HUES64 (cell line): ENCODE measurements at regions not wholly inside any gene's neighbourhood (a gene's known extent, or its start where the extent isn't known, plus 50 kb on each side); places are given as distances from the start of the nearest gene placed in this dataset.
"Not testable (repeated sequence)": the region's sequence is repeated elsewhere in the genome, so short reads cannot be mapped to it uniquely, and the experiment has no call there.

Source experiments
- H3K27ac ChIP-seq: 2 replicates; pipeline ENCODE4 v1.7.0; 2013; ENCODE audit warnings: low read depth, low read length, inconsistent platforms
- H3K27me3 ChIP-seq: 2 replicates; pipeline ENCODE4 v1.6.1; 2013; ENCODE audit warnings: mild to moderate bottlenecking, low read length; ENCODE audit not compliant: insufficient read depth
- H3K36me3 ChIP-seq: 2 replicates; pipeline ENCODE4 v1.6.1; 2013; ENCODE audit warnings: mild to moderate bottlenecking, low read length; ENCODE audit not compliant: insufficient read depth
- H3K4me1 ChIP-seq: 2 replicates; pipeline ENCODE4 v1.6.1; 2013; ENCODE audit warnings: mild to moderate bottlenecking, low read length, moderate library complexity; ENCODE audit not compliant: insufficient read depth
- H3K4me3 ChIP-seq: 2 replicates; pipeline ENCODE4 v1.5.1; 2013; ENCODE audit warnings: mild to moderate bottlenecking, low read length, moderate library complexity
- H3K9ac ChIP-seq: 2 replicates; pipeline ENCODE4 v1.6.1; 2013; ENCODE audit warnings: mild to moderate bottlenecking, low read depth, low read length
- H3K9me3 ChIP-seq: 2 replicates; pipeline ENCODE4 v1.6.1; 2013; ENCODE audit warnings: low read depth, low read length; ENCODE audit not compliant: insufficient read depth
- WGBS: fragments of 150-250, 120-280 bp; methylation state at CpG from one replicate; pipeline ENCODE4 v1.1.7; 2013; ENCODE audit warnings: missing lambda C conversion rate; 5-methylcytosine and 5-hydroxymethylcytosine counted together

DNA sequence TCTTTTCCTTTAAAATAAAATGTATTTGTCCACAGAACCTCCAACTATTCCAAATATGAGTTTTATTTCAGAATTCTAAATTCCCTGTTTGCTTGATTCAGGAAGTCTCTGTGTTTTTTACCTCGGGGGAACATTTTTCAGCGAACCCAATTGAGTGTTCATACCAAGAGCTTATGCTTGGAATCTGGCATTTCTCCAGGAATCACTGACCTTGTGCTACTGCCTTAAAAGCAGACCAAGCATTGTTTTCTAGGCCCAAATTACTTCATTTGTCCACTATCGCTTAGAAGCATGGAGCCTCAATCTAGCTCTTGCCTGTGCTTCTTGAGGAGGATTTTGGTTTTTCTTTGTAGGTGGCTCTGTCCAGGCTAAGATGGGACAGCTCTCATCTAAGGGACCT lies 59.4 kb downstream of the EBLN1 start:
- Histone ChIP-seq H3K9me3 (no peaks in the 10 kb centered on the region), H3K27ac (no peak overlapping the region), H3K27me3 (no peaks in the 10 kb centered on the region), H3K4me1 (peaks cover 15% of the 10 kb centered on the region; the same call in 1 of the 2 replicates), H3K9ac (no peak overlapping the region), H3K4me3 (no peak overlapping the region), H3K36me3 (no peaks in the 10 kb centered on the region)
- 92% methylated on average over 3 of the region's 3 CpGs for WGBS

DNA sequence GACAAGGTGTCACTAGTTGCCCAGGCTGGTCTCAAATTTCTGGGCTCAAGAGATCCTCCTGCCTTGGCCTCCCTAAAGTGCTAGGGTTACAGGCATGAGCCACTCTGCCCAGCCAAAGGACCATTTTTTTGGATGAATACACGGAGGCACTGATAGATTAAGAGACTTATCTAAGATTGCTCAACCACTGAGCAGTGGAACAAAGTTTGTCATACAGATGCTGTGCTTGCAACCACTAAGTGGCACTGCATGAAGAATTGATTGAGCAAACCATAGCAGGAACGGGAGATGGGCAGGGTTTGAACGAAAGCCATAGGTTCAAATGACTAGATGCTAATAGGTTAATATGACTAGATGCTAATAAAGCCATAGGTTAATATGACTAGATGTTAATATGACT lies 61.1 kb downstream of the EBLN1 start:
- H3K27me3 ChIP-seq: no peaks in the 10 kb centered on the region
- no peak overlapping the region for H3K9ac ChIP-seq
- no peak overlapping the region for H3K27ac ChIP-seq
- WGBS: 92% methylated on average over 3 of the region's 3 CpGs
- H3K9me3 ChIP-seq: no peaks in the 10 kb centered on the region
- no peak overlapping the region for H3K4me3 ChIP-seq
- H3K4me1 ChIP-seq: peaks cover 15% of the 10 kb centered on the region; the same call in 1 of the 2 replicates
- H3K36me3 ChIP-seq: no peaks in the 10 kb centered on the region

DNA sequence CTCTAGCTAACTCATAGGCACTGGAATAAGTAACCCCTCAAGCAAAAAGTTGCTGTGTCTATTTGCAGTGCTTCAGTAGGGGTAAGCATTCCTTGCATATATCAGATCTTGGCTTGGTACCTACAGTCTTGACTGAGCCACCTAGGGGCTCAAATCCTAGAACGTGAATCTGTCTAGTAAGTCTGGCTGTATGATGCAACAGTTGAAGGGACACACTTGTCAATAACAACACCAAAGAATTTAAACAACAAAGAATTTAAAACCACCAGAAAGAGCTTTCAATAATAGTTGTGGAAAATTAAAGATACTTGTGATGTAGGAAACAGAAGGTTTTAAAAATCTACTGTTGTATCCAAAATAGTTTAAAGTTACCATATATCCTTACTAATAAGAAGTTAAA lies 65.4 kb downstream of the EBLN1 start:
- no peaks in the 10 kb centered on the region for H3K27me3 ChIP-seq
- H3K4me3 ChIP-seq: no peak overlapping the region
- no peaks in the 10 kb centered on the region for H3K9me3 ChIP-seq
- no peak overlapping the region for H3K9ac ChIP-seq
- no peaks in the 10 kb centered on the region for H3K4me1 ChIP-seq
- H3K27ac ChIP-seq: no peak overlapping the region
- WGBS: 92% methylated on average over 1 of the region's 1 CpG
- no peaks in the 10 kb centered on the region for H3K36me3 ChIP-seq

DNA sequence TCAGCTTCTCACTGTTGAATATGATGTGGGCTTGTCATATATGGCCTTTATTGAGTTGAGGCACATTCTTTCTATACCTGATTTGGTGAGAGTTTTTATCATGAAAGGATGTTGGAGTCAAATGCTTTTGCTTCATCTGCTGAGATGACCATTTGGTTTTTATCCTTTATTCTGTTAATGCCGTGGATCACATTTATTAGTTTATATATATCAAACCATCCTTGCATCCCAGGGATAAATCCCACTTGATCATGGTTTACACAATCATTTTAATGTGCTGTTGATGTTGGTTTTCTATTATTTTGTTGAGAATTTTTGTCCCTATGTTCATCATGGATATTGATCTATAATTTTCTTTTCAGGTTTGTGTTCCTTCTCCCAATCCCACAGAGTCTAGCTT lies 67.0 kb downstream of the EBLN1 start:
- no peak overlapping the region for H3K9ac ChIP-seq
- H3K27ac ChIP-seq: no peak overlapping the region
- peaks cover 1% of the 10 kb centered on the region for H3K9me3 ChIP-seq
- H3K36me3 ChIP-seq: no peaks in the 10 kb centered on the region
- no peaks in the 10 kb centered on the region for H3K27me3 ChIP-seq
- no peaks in the 10 kb centered on the region for H3K4me1 ChIP-seq
- no CpG with 5 or more reads among the region's 1 CpG for WGBS
- no peak overlapping the region for H3K4me3 ChIP-seq

DNA sequence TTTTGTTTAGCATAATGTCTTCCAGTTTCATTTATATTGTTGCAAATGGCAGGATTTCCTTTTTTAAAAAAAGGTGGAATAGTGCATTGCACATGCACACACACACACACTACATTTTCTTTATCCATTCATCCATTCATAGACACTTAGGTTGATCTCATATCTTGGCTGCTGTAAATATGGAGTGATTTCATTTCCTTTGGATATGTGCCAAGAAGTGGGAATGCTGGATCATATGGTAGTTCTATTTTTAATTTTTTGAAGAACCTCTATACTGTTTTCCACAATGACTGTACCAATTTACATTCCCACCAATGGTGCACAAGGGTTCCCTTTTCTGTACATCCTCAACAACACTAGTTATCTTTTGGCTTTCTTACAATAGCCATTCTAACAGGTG lies 68.9 kb downstream of the EBLN1 start:
- peaks cover 5% of the 10 kb centered on the region for H3K9me3 ChIP-seq
- H3K27ac ChIP-seq: no peak overlapping the region
- no peaks in the 10 kb centered on the region for H3K27me3 ChIP-seq
- no peaks in the 10 kb centered on the region for H3K36me3 ChIP-seq
- no peak overlapping the region for H3K9ac ChIP-seq
- H3K4me3 ChIP-seq: no peak overlapping the region
- H3K4me1 ChIP-seq: no peaks in the 10 kb centered on the region

DNA sequence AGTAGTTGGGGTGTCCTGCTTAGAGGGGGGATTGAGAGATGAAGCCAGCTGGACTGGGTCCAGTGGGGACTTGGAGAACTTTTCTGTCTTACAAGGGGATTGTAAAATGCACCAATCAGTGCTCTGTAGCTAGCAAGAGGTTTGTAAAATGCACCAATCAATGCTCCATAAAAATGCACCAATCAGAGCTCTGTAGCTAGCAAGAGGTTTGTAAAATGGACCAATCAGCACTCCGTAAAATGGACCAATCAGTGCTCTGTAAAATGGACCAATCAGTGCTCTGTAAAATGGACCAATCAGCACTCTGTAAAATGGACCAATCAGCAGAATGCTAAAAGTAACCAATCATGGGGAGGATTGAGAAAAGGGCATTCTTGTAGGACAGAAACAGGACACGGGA lies 71.9 kb downstream of the EBLN1 start:
- not testable (repeated sequence) for H3K27ac ChIP-seq, H3K36me3 ChIP-seq, H3K9me3 ChIP-seq, H3K4me3 ChIP-seq, H3K4me1 ChIP-seq, H3K9ac ChIP-seq, H3K27me3 ChIP-seq
- 94% methylated on average over 2 of the region's 2 CpGs for WGBS

GRCh38 chr10:22137542-22137941 lies 80.3 kb downstream of the EBLN1 start:
- H3K36me3 ChIP-seq: no peaks in the 10 kb centered on the region
- H3K9me3 ChIP-seq: no peaks in the 10 kb centered on the region
- H3K27ac ChIP-seq: no peak overlapping the region
- H3K27me3 ChIP-seq: no peaks in the 10 kb centered on the region
- no peaks in the 10 kb centered on the region for H3K4me1 ChIP-seq
- no peak overlapping the region for H3K4me3 ChIP-seq
- no peak overlapping the region for H3K9ac ChIP-seq
- WGBS: 91% methylated on average over 2 of the region's 2 CpGs

- 97% methylated on average over 9 of the region's 9 CpGs for WGBS
- H3K27ac ChIP-seq: no peak overlapping the region
These were observed 82.2 kb downstream of the EBLN1 start for GRCh38 chr10:22135591-22135990.

GRCh38 chr10:22133749-22134624 lies 83.8 kb downstream of the EBLN1 start:
- Histone ChIP-seq H3K4me3 (no peak overlapping the region), H3K9me3 (no peaks in the 10 kb centered on the region), H3K27me3 (no peaks in the 10 kb centered on the region), H3K4me1 (no peaks in the 10 kb centered on the region), H3K9ac (no peak overlapping the region), H3K27ac (no peak overlapping the region), H3K36me3 (no peaks in the 10 kb centered on the region)
- WGBS: 81% methylated on average over 11 of the region's 11 CpGs

More at GRCh38 chr10:22135591-22135990, 82.2 kb downstream of the EBLN1 start:
- no peak overlapping the region for H3K9ac ChIP-seq
- H3K9me3 ChIP-seq: no peaks in the 10 kb centered on the region
- H3K36me3 ChIP-seq: no peaks in the 10 kb centered on the region
- no peaks in the 10 kb centered on the region for H3K4me1 ChIP-seq
- no peak overlapping the region for H3K4me3 ChIP-seq
- no peaks in the 10 kb centered on the region for H3K27me3 ChIP-seq

DNA sequence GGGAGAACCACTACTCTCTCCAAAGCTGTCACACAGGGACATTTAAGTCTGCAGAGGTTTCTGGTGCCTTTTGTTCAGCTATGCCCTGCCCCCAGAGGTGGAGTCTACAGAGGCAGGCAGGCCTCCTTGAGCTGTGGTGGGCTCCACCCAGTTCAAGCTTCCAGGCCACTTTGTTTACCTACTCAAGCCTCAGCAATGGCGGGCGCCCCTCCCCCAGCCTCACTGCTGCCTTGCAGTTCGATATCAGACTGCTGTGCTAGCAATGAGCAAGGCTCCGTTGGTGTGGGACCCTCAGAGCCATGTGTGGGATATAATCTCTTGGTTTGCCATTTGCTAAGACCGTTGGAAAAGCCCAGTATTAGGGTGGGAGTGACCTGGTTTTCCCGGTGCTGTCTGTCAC lies 87.0 kb downstream of the EBLN1 start:
- not testable (repeated sequence) for H3K9me3 ChIP-seq, H3K9ac ChIP-seq
- WGBS: 86% methylated on average over 6 of the region's 6 CpGs

DNA sequence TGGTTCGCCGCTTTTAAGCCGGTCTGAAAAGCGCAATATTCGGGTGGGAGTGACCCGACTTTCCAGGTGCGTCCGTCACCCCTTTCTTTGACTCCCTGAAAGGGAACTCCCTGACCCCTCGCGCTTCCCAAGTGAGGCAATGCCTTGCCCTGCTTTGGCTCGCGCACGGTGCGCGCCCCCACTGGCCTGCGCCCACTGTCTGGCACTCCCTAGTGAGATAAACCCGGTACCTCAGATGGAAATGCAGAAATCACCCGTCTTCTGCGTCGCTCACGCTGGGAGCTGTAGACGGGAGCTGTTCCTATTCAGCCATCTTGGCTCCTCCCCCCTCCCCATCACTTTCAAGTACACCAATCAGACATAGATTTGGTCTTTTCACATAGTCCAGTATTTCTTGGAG lies 88.2 kb downstream of the EBLN1 start:
- H3K27me3 ChIP-seq, H3K9me3 ChIP-seq, H3K27ac ChIP-seq, H3K36me3 ChIP-seq, H3K4me1 ChIP-seq: not testable (repeated sequence)
- 90% methylated on average over 22 of the region's 22 CpGs for WGBS
- peak overlapping the region; percentile 36; the same call in 1 of the 2 replicates for H3K9ac ChIP-seq
- peak overlapping the region; percentile 26; the same call in 1 of the 2 replicates for H3K4me3 ChIP-seq

More for the DNA sequence above, 87.0 kb downstream of the EBLN1 start:
- H3K36me3 ChIP-seq, H3K27me3 ChIP-seq, H3K4me1 ChIP-seq, H3K4me3 ChIP-seq, H3K27ac ChIP-seq: not testable (repeated sequence)

DNA sequence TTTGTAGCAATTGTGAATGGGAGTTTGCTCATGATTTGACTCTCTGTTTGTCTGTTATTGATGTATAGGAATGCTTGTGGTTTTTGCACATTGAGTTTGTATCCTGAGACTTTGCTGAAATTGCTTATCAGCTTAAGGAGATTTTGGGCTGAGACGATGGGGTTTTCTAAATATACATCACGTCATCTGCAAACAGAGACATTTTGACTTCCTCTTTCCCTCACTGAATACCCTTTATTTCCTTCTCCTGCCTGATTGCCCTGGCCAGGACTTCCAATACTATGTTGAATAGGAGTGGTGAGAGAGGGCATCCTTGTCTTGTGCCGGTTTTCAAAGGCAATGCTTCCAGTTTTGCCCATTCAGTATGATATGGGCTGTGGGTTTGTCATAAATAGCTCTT lies 96.6 kb downstream of the EBLN1 start:
- WGBS: 96% methylated on average over 3 of the region's 3 CpGs
- not testable (repeated sequence) for H3K36me3 ChIP-seq, H3K27me3 ChIP-seq, H3K4me1 ChIP-seq, H3K4me3 ChIP-seq, H3K27ac ChIP-seq, H3K9me3 ChIP-seq, H3K9ac ChIP-seq
